ENCODE measurements at regions not wholly inside any gene's neighbourhood (a gene's known extent, or its start where the extent isn't known, plus 50 kb on each side); places are given as distances from the start of the nearest gene placed in this dataset.

GRCh38 chr14:96987771-96988170 lies 190.6 kb downstream of the VRK1 start:
- H3K4me3 ChIP-seq (ENCODE audit: low read depth, low read length): no peak overlapping the region
- ChIA-PET POLR2A (no interaction called here), CTCF (no interaction called here)
- TF ChIP-seq, protein P1, sequence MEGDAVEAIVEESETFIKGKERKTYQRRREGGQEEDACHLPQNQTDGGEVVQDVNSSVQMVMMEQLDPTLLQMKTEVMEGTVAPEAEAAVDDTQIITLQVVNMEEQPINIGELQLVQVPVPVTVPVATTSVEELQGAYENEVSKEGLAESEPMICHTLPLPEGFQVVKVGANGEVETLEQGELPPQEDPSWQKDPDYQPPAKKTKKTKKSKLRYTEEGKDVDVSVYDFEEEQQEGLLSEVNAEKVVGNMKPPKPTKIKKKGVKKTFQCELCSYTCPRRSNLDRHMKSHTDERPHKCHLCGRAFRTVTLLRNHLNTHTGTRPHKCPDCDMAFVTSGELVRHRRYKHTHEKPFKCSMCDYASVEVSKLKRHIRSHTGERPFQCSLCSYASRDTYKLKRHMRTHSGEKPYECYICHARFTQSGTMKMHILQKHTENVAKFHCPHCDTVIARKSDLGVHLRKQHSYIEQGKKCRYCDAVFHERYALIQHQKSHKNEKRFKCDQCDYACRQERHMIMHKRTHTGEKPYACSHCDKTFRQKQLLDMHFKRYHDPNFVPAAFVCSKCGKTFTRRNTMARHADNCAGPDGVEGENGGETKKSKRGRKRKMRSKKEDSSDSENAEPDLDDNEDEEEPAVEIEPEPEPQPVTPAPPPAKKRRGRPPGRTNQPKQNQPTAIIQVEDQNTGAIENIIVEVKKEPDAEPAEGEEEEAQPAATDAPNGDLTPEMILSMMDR (IDR thresholded peaks at IDR 0.05; ENCODE audit: insufficient read depth, low read length, missing control alignments): no peak
- no peak for DNase-seq (ENCODE audit: low read depth, low spot score)

- H3K4me3 ChIP-seq (ENCODE audit: low read depth, low read length): no peak overlapping the region
- ChIA-PET CTCF (no interaction called here), POLR2A (no interaction called here)
- TF ChIP-seq, protein P1 (IDR thresholded peaks at IDR 0.05; ENCODE audit: insufficient read depth, low read length, missing control alignments): no peak
- no peak for DNase-seq (ENCODE audit: low read depth, low spot score)
Observed at GRCh38 chr14:96989306-96989705, 192.1 kb downstream of the VRK1 start.

DNA sequence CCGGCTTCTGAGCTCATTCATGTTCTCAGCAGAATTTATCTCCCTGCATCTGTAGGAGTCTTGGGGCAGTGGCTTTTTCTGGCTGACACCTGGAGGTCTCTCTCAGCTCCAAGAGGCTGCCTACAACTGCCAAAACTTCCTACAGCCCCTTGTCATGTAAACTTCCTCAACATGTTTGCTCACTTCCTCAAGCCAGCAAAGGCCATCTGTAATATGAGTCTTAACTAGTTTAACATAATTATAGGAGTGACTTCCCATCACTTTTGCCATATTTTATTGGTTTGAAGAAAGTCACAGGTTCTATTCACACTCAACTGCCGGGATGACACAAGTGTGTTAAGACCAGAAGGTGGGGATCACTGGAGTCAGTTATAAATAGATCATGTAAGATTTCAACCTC lies 194.0 kb downstream of the VRK1 start:
- H3K4me3 ChIP-seq (ENCODE audit: low read depth, low read length): no peak overlapping the region
- TF ChIP-seq, protein P1 (IDR thresholded peaks at IDR 0.05; ENCODE audit: insufficient read depth, low read length, missing control alignments): no peak
- CTCF ChIA-PET: no interaction called here
- POLR2A ChIA-PET: no interaction called here
- DNase-seq (ENCODE audit: low read depth, low spot score): no peak

- TF ChIP-seq, protein P1 (IDR thresholded peaks at IDR 0.05; ENCODE audit: insufficient read depth, low read length, missing control alignments): no peak
- ChIA-PET POLR2A (no interaction called here), CTCF (no interaction called here)
- H3K4me3 ChIP-seq (ENCODE audit: low read depth, low read length): no peak overlapping the region
- no peak for DNase-seq (ENCODE audit: low read depth, low spot score)
Observed at GRCh38 chr14:96994999-96995398, 197.8 kb downstream of the VRK1 start.

DNA sequence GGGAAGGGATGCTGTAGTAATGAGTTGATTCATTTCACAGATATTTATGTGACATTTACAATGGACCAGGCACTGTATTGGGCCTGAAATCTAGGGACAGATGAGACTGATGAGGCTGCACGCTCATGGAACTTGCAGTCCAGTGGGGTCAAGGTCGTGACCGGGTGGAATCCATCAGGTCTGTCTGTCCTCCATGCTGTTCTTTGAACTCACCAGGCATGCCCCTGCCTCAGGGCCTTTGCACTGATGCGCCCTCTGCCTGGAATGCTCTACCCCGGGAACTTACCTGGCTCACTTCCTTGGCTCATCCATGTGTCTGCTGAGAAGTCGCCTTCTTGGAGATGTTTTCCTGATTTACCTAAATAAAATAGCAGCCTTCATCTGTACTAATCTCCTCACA lies 200.1 kb downstream of the VRK1 start:
- TF ChIP-seq, protein P1 (IDR thresholded peaks at IDR 0.05; ENCODE audit: insufficient read depth, low read length, missing control alignments): no peak
- no peak overlapping the region for H3K4me3 ChIP-seq (ENCODE audit: low read depth, low read length)
- DNase-seq (ENCODE audit: low read depth, low spot score): no peak
- ChIA-PET POLR2A (no interaction called here), CTCF (no interaction called here)

DNA sequence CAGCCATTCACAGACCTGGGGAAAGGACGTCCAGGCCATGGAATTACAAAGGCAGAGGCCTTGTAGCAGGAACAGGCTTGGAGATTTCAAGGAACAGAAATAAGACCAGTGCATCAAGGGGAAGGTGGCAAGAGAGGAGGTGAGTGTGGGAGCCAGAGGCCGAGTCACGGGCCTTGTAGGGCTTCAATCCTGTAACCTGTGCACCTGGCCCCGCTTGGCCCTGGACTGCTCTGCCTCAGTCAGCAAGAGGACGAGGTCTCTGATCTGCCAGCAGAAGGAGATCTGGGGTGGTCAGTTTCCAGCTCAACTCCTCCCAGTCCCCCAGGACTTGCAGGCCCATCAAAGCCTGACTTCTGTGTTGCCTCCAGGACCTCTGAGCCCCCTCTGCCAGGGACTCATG lies 200.8 kb downstream of the VRK1 start:
- ChIA-PET POLR2A (no interaction called here), CTCF (no interaction called here)
- TF ChIP-seq, protein P1 (IDR thresholded peaks at IDR 0.05; ENCODE audit: insufficient read depth, low read length, missing control alignments): no peak
- DNase-seq (ENCODE audit: low read depth, low spot score): no peak
- H3K4me3 ChIP-seq (ENCODE audit: low read depth, low read length): no peak overlapping the region

Measured in AG04449 (cell line).